Lung (tissue), 11 donors: ENCODE measurements at regions not wholly inside any gene's neighbourhood (a gene's known extent, or its start where the extent isn't known, plus 50 kb on each side); places are given as distances from the start of the nearest gene placed in this dataset.

Source experiments
- ATAC-seq: fragments of 200-7000 bp; cut with Tn5 transposase; one replicate; pipeline ENCODE4 v1.9.1; 2020; ENCODE audit warnings: moderate number of reproducible peaks; ENCODE audit not compliant: insufficient read depth, low FRiP score
- DNase-seq, 3 donors: peaks; one replicate each; pipeline ENCODE4 v3.0.0-alpha.2; 2013 to 2017
- H3K27ac ChIP-seq, 2 donors: one replicate each; pipeline ENCODE4 v1.5.1; 2013; ENCODE audit warnings: mild to moderate bottlenecking in 2 of 2, moderate library complexity in 2 of 2, control low read depth in 1 of 2, inconsistent platforms in 1 of 2, low read depth in 1 of 2, low read length in 1 of 2
- H3K27me3 ChIP-seq, 3 donors: one replicate each; pipeline ENCODE4 v1.5.1; 2013; ENCODE audit warnings: low read length in 2 of 3; ENCODE audit not compliant: control insufficient read depth in 3 of 3, insufficient read depth in 3 of 3
- H3K36me3 ChIP-seq, 4 donors: one replicate each; pipeline ENCODE4 v1.5.1; 2013; ENCODE audit warnings: low read length in 4 of 4, mild to moderate bottlenecking in 1 of 4, moderate library complexity in 1 of 4; ENCODE audit not compliant: control insufficient read depth in 4 of 4, insufficient read depth in 4 of 4
- H3K4me1 ChIP-seq, 5 donors: one replicate each; pipeline ENCODE4 v1.5.1; 2013; ENCODE audit warnings: low read length in 5 of 5, mild to moderate bottlenecking in 2 of 5, moderate library complexity in 1 of 5; ENCODE audit not compliant: control insufficient read depth in 5 of 5, insufficient read depth in 5 of 5
- H3K4me3 ChIP-seq: one replicate; pipeline ENCODE4 v1.5.1; 2013; ENCODE audit warnings: mild to moderate bottlenecking, control low read depth, moderate library complexity
- H3K9ac ChIP-seq, 2 donors: one replicate each; pipeline ENCODE4 v1.5.1; 2013; ENCODE audit warnings: low read length in 2 of 2, control low read depth in 1 of 2; ENCODE audit not compliant: insufficient read depth in 1 of 2
- H3K9me3 ChIP-seq, 4 donors: one replicate each; pipeline ENCODE4 v1.5.1; 2013; ENCODE audit warnings: low read length in 3 of 4, mild to moderate bottlenecking in 1 of 4, moderate library complexity in 1 of 4; ENCODE audit not compliant: control insufficient read depth in 4 of 4, insufficient read depth in 3 of 4
- WGBS, 2 donors: extraction: QIAGEN DNeasy Blood & Tissue Kit; methylation state at CpG; one replicate each; pipeline ENCODE4 v1.1.7; 2013; 5-methylcytosine and 5-hydroxymethylcytosine counted together
- TF ChIP-seq, protein P1 (sequence below): IDR thresholded peaks from 2 replicates; pipeline ENCODE4 v1.5.1; 2012; ENCODE audit warnings: mild to moderate bottlenecking; ENCODE audit errors: control extremely low read depth, extremely low read depth
- donor health status: control.
- donor health status: control.
- donor health status: Bipolar disorder and iron deficiency.
- donor health status: healthy.
- donor health status: DM: yes; HTN: yes; CAD: no.

DNA sequence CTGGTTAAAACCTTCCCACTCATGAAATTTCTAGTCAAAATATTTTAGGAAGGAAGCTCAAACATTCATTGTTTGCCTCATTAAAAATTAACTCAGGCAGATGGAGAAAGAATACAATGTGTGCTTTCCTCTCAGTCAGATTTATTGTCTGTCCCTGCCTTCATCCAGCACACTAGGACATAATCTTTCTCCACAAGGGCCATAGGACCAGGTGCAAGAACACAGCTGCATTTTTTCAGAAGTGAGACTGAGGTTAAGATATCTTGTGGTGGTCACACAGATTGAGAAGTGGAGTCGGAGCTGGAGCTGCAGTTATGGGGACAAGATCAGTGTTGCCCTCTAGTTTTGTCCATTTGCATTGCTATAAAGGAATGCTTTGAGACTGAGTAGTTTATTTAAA, 666.3 kb downstream of the CCSER2 start:
- DNase-seq (no peak), ATAC-seq (no peak)
- H3K9me3 ChIP-seq = no peaks in the 10 kb centered on the region
- H3K4me1 ChIP-seq = no peaks in the 10 kb centered on the region
- TF ChIP-seq, protein P1, sequence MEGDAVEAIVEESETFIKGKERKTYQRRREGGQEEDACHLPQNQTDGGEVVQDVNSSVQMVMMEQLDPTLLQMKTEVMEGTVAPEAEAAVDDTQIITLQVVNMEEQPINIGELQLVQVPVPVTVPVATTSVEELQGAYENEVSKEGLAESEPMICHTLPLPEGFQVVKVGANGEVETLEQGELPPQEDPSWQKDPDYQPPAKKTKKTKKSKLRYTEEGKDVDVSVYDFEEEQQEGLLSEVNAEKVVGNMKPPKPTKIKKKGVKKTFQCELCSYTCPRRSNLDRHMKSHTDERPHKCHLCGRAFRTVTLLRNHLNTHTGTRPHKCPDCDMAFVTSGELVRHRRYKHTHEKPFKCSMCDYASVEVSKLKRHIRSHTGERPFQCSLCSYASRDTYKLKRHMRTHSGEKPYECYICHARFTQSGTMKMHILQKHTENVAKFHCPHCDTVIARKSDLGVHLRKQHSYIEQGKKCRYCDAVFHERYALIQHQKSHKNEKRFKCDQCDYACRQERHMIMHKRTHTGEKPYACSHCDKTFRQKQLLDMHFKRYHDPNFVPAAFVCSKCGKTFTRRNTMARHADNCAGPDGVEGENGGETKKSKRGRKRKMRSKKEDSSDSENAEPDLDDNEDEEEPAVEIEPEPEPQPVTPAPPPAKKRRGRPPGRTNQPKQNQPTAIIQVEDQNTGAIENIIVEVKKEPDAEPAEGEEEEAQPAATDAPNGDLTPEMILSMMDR = no peak
- 78 to 88% methylated on average over 1 of the region's 1 CpG for WGBS, 2 donors
- no peak overlapping the region for H3K9ac ChIP-seq
- H3K27ac ChIP-seq = no peak overlapping the region
- H3K36me3 ChIP-seq = no peaks in the 10 kb centered on the region
- no peaks in the 10 kb centered on the region for H3K27me3 ChIP-seq
- H3K4me3 ChIP-seq = no peak overlapping the region

DNA sequence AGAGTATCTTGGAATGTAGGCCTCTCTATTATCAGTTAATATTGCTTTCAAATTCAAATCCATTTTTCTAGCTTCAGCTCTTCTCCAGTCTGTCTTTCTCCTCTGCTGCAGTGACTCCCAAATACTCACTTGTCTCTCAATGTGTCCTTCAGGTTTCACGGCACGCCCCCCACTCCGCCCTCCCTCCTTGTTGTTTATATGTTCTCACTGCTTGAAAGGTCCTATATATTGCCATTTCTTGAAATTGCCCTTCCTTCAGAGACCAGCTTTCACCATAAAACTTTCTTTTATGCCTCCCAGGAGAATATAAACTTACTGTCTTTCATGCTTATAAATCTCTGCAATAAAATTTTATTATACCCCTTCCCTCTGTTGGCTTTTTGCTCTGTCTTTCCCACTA, 668.2 kb downstream of the CCSER2 start:
- H3K9me3 ChIP-seq = peaks cover 0 to 2% (median 0%) of the 10 kb centered on the region in 4 donors
- H3K4me1 ChIP-seq = no peaks in the 10 kb centered on the region
- no peaks in the 10 kb centered on the region for H3K36me3 ChIP-seq
- H3K9ac ChIP-seq = no peak overlapping the region
- no peaks in the 10 kb centered on the region for H3K27me3 ChIP-seq
- no peak overlapping the region for H3K4me3 ChIP-seq
- TF ChIP-seq, protein P1 = no peak
- DNase-seq (no peak), ATAC-seq (no peak)
- 87 to 91% methylated on average over 3 of the region's 3 CpGs for WGBS, 2 donors
- no peak overlapping the region for H3K27ac ChIP-seq

DNA sequence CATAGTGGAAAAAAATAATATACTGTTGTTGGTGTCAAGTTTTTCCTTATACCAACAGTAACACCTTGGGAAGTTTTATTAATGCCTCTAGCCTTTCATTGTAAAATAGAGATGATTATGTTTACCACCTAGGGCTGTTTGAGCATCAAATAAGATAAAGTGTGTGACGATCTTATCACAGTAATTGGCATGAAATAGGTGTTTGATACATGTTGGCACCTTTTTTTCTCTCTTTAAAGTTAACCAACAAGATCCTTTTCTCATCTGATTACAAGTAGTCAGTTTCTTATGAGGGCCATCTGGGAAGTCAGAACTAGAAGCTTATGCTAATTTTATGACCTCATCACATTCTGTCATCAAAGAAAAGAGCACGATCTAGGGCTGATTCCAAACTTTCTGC, 669.5 kb downstream of the CCSER2 start:
- H3K36me3 ChIP-seq = no peaks in the 10 kb centered on the region
- no peaks in the 10 kb centered on the region for H3K27me3 ChIP-seq
- DNase-seq (no peak), ATAC-seq (no peak)
- no peak overlapping the region for H3K4me3 ChIP-seq
- TF ChIP-seq, protein P1 = no peak
- no peak overlapping the region for H3K9ac ChIP-seq
- H3K27ac ChIP-seq = no peak overlapping the region
- WGBS, 2 donors = 59 to 66% methylated on average over 2 of the region's 2 CpGs
- H3K9me3 ChIP-seq = peaks cover 0 to 3% (median 0%) of the 10 kb centered on the region in 4 donors
- H3K4me1 ChIP-seq = no peaks in the 10 kb centered on the region

DNA sequence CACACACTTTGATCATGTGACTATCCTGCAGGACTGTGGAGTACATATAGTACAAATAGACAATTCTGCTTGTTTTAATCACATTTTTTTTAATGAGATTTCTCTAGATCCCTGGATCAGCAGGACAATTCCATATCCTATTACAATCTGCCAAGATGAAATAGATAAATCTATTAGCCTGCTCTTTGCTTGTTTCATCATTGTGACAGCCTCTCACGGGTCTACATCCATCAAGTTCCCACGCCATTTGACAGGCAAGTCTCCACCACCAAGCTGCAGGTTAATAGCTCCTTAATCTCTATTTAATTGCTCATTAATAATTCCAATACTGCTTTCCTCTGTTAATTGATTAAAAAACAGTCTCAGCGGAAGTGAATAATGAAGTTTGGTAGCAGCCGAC, 671.5 kb downstream of the CCSER2 start:
- Histone ChIP-seq H3K36me3 (no peaks in the 10 kb centered on the region), H3K27me3 (no peaks in the 10 kb centered on the region), H3K27ac (no peak overlapping the region), H3K4me1 (no peaks in the 10 kb centered on the region), H3K9me3 (peaks cover 0 to 3% (median 0%) of the 10 kb centered on the region in 4 donors), H3K4me3 (no peak overlapping the region), H3K9ac (no peak overlapping the region)
- no peak for ATAC-seq
- WGBS, 2 donors = 72 to 78% methylated on average over 4 of the region's 4 CpGs
- TF ChIP-seq, protein P1 = no peak
- no peak for DNase-seq
